ENCODE measurements at regions not wholly inside any gene's neighbourhood (a gene's known extent, or its start where the extent isn't known, plus 50 kb on each side); places are given as distances from the start of the nearest gene placed in this dataset.

DNA sequence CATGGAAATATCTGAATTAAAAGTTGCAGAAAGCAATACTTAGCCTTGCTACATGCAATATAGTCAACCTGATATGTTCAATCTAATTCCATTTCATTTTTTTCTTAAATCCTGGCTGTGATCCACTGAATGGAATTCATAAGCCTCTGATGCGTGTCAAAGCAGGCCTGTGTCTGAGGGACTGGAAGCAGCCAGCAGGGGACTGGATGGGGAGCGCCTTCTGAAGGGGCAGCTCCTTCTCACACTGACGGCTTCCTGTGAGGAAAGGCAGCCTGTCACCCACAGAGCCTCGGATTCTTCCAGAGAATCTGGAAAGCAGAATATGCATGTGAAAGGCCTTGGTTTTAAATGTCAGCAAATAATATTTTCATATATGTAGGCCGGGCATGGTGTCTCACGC is 73.5 kb downstream of the KCNF1 start:
- TF ChIP-seq POLR2A (IDR thresholded peaks at IDR 0.05) (no peak), EP300 (IDR thresholded peaks at IDR 0.05) (no peak)
- TF ChIP-seq, protein P1, sequence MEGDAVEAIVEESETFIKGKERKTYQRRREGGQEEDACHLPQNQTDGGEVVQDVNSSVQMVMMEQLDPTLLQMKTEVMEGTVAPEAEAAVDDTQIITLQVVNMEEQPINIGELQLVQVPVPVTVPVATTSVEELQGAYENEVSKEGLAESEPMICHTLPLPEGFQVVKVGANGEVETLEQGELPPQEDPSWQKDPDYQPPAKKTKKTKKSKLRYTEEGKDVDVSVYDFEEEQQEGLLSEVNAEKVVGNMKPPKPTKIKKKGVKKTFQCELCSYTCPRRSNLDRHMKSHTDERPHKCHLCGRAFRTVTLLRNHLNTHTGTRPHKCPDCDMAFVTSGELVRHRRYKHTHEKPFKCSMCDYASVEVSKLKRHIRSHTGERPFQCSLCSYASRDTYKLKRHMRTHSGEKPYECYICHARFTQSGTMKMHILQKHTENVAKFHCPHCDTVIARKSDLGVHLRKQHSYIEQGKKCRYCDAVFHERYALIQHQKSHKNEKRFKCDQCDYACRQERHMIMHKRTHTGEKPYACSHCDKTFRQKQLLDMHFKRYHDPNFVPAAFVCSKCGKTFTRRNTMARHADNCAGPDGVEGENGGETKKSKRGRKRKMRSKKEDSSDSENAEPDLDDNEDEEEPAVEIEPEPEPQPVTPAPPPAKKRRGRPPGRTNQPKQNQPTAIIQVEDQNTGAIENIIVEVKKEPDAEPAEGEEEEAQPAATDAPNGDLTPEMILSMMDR (IDR thresholded peaks at IDR 0.05), result no peak
